K562 (cell line): ENCODE measurements at regions not wholly inside any gene's neighbourhood (a gene's known extent, or its start where the extent isn't known, plus 50 kb on each side); places are given as distances from the start of the nearest gene placed in this dataset.

Experiments
- ATAC-seq: fragments of 200-7000 bp; cut with Tn5 transposase; 3 replicates; pipeline ENCODE4 v1.9.1; 2020; ENCODE audit warnings: moderate library complexity
- BruUV-seq: library from RNA; stranded (reverse); fragments of 400-500 nt; replicated peaks from 2 replicates; lab custom pipeline; 2021; lab: Mats Ljungman, UMichigan
- CTCF ChIA-PET: fragments of 300-600 bp; formaldehyde crosslinking; extraction: SDS; loops from one replicate; lab custom pipeline; 2021; ENCODE audit warnings: low intra/inter-chr PET ratio; lab: Yijun Ruan, JAX
- POLR2A ChIA-PET: fragments of 300-600, 350-650 bp; sonication (Branson Sonifier 250); formaldehyde crosslinking; extraction: SDS; loops from one replicate; lab custom pipeline; 2021; ENCODE audit warnings: antibody characterized with exemption, inconsistent platforms; lab: Yijun Ruan, JAX
- DNase-seq, 4 experiments: peaks; one replicate each; pipeline versions ENCODE4 v3.0.0 to v3.0.0-alpha.2; 2011 to 2018; ENCODE audit warnings: low spot score in 3 of 4, mixed read lengths in 3 of 4; ENCODE audit errors: extremely low read depth in 1 of 4
- FAIRE-seq: peaks from 2 replicates; lab custom pipeline; 2011; peaks lifted over from hg19 to GRCh38; lab: Jason Lieb, UNC
- H2AFZ ChIP-seq: 2 replicates; pipeline ENCODE4 v1.6.0; 2011; ENCODE audit warnings: low read depth, low read length, control low read depth, inconsistent platforms
- H3K27ac ChIP-seq: fragments of 200-600 bp; 3 replicates; pipeline ENCODE4 v1.8.0; 2011; ENCODE audit warnings: low read depth, mild to moderate bottlenecking, control low read depth, inconsistent platforms, low read length, moderate library complexity, mixed read lengths; ENCODE audit errors: extremely low read depth
- H3K27me3 ChIP-seq, 2 experiments: fragments of 300-600 bp in 1 of 2; 2 replicates in 1 of 2; 3 replicates in 1 of 2; pipeline versions ENCODE4 v1.6.0 to v1.8.0; 2011; ENCODE audit warnings: inconsistent platforms in 2 of 2, low read length in 2 of 2, mild to moderate bottlenecking in 1 of 2, mixed read lengths in 1 of 2, moderate library complexity in 1 of 2; ENCODE audit not compliant: control insufficient read depth in 2 of 2, insufficient read depth in 2 of 2
- H3K36me3 ChIP-seq: fragments of 300-600 bp; 3 replicates; pipeline ENCODE4 v1.8.0; 2011; ENCODE audit warnings: mild to moderate bottlenecking, low read length, inconsistent platforms; ENCODE audit not compliant: control insufficient read depth, insufficient read depth
- H3K4me1 ChIP-seq, 2 experiments: fragments of 200-600 bp in 1 of 2; replicated peaks in 1 of 2; 2 replicates in 1 of 2; 3 replicates in 1 of 2; pipeline versions ENCODE4 v1.5.1 to v1.8.0; 2011; ENCODE audit warnings: inconsistent platforms in 2 of 2, low read length in 2 of 2, mild to moderate bottlenecking in 1 of 2, mixed read lengths in 1 of 2, moderate library complexity in 1 of 2; ENCODE audit not compliant: control insufficient read depth in 2 of 2, insufficient read depth in 2 of 2
- H3K4me2 ChIP-seq: 2 replicates; pipeline ENCODE4 v1.6.1; 2011; ENCODE audit warnings: low read length, control low read depth, inconsistent platforms, mixed read lengths; ENCODE audit not compliant: insufficient read depth
- H3K4me3 ChIP-seq: fragments of 200-600 bp; sonication (generic), shearing (Covaris generic); 2 replicates; pipeline ENCODE4 v1.5.1; 2016; ENCODE audit warnings: control low read depth, inconsistent platforms
- H3K79me2 ChIP-seq: fragments of 200-600 bp; 3 replicates; pipeline ENCODE4 v1.8.0; 2011; ENCODE audit warnings: low read length, inconsistent platforms; ENCODE audit not compliant: control insufficient read depth, insufficient read depth
- H3K9ac ChIP-seq, 2 experiments: 2 replicates each; pipeline versions ENCODE4 v1.6.0 to v1.6.1; 2011; ENCODE audit warnings: low read depth in 2 of 2, low read length in 2 of 2, control low read depth in 1 of 2, inconsistent platforms in 1 of 2, mild to moderate bottlenecking in 1 of 2, mixed read lengths in 1 of 2; ENCODE audit not compliant: insufficient read depth in 1 of 2
- H3K9me1 ChIP-seq: one replicate; pipeline ENCODE4 v1.6.0; 2011; ENCODE audit warnings: inconsistent platforms, mild to moderate bottlenecking, low read length, moderate library complexity; ENCODE audit not compliant: control insufficient read depth, insufficient read depth
- H3K9me3 ChIP-seq: replicated peaks from 2 replicates; pipeline ENCODE4 v1.5.1; 2011; ENCODE audit warnings: low read depth, low read length, inconsistent platforms; ENCODE audit not compliant: control insufficient read depth, insufficient read depth
- H4K20me1 ChIP-seq: replicated peaks from 2 replicates; pipeline ENCODE4 v1.6.1; 2011; ENCODE audit warnings: low read length, inconsistent platforms, mixed read lengths; ENCODE audit not compliant: control insufficient read depth, insufficient read depth
- ARID1B ChIP-seq: fragments of 450-650 bp; IDR thresholded peaks from 2 replicates; pipeline ENCODE4 v1.6.1; 2016; ENCODE audit warnings: antibody characterized with exemption, mild to moderate bottlenecking, inconsistent platforms
- JUN ChIP-seq, 2 experiments: sonication (generic) in 1 of 2; formaldehyde crosslinking in 1 of 2; IDR thresholded peaks; 2 replicates each; pipeline versions ENCODE4 v1.6.1 to v1.8.0; 2012 to 2022; ENCODE audit warnings: borderline replicate concordance in 2 of 2, mild to moderate bottlenecking in 2 of 2, improper control_type of control experiment in 1 of 2, low read depth in 1 of 2, low read length in 1 of 2, missing genetic modification reagents in 1 of 2
- JUND ChIP-seq, 2 experiments: IDR thresholded peaks; 2 replicates in 1 of 2; 3 replicates in 1 of 2; pipeline ENCODE4 v1.6.1; 2011; ENCODE audit warnings: borderline replicate concordance in 2 of 2, low read depth in 2 of 2, low read length in 2 of 2, improper control_type of control experiment in 1 of 2, missing biosample characterization in 1 of 2, missing genetic modification characterization in 1 of 2, missing genetic modification reagents in 1 of 2
- MEIS2 ChIP-seq: fragments of 450-650 bp; IDR thresholded peaks from 2 replicates; pipeline ENCODE4 v1.6.1; 2014; ENCODE audit warnings: mild to moderate bottlenecking; ENCODE audit not compliant: partially characterized antibody
- NR1H2 ChIP-seq: sonication (generic); formaldehyde crosslinking; IDR thresholded peaks from 2 replicates; pipeline ENCODE4 v1.4.0; 2020; ENCODE audit warnings: mild to moderate bottlenecking, missing genetic modification reagents
- PBX2 ChIP-seq, 2 experiments: IDR thresholded peaks in 1 of 2; conservative IDR thresholded peaks in 1 of 2; 2 replicates each; pipeline ENCODE4 v1.6.1; 2016; ENCODE audit warnings: low read depth in 2 of 2, mild to moderate bottlenecking in 1 of 2, missing compliant biosample characterization in 1 of 2, missing genetic modification characterization in 1 of 2, moderate library complexity in 1 of 2
- TCF3 ChIP-seq: sonication (generic); formaldehyde crosslinking; IDR thresholded peaks from 2 replicates; pipeline ENCODE4 v1.4.0; 2020; ENCODE audit warnings: mild to moderate bottlenecking, missing genetic modification reagents
- TSHZ1 ChIP-seq: fragments of 250-450 bp; sonication (Bioruptor Pico); IDR thresholded peaks from 2 replicates; pipeline ENCODE4 v1.4.0; 2020; ENCODE audit warnings: mild to moderate bottlenecking, moderate library complexity
- WGBS: fragments of 100-300 bp; shearing (Covaris generic); methylation state at CpG from one replicate; pipeline ENCODE4 v1.1.6; 2016; ENCODE audit warnings: low coverage, mixed read lengths; ENCODE audit not compliant: insufficient coverage; ENCODE audit errors: missing lambda C conversion rate; 5-methylcytosine and 5-hydroxymethylcytosine counted together
- in situ Hi-C: fragments of 300-500 bp; cut with MboI; formaldehyde crosslinking; loops from 4 replicates; pipeline ENCODE4 v1.15.0; 2018; ENCODE audit warnings: inconsistent platforms, mixed read lengths
- intact Hi-C: fragments of 100-400 bp; cut with micrococcal nuclease; formaldehyde crosslinking; loops from 2 replicates; pipeline ENCODE4 v1.14.2; 2022

GRCh38 chr2:41719756-41720155 lies 328.1 kb upstream of the PKDCC start (continued):
- no peak for TF ChIP-seq TSHZ1 (CRISPR knock-in tag)

GRCh38 chr2:41720331-41721251 lies 327.2 kb upstream of the PKDCC start:
- intact Hi-C loops: no loop called here
- BruUV-seq: no TSS peak

More at GRCh38 chr2:41720331-41721251, 327.2 kb upstream of the PKDCC start:
- Histone ChIP-seq H3K9me3 (no peaks in the 10 kb centered on the region), H3K27me3 (no peaks in the 10 kb centered on the region), H3K79me2 (no peaks in the 10 kb centered on the region), H3K4me3 (no peak overlapping the region), H4K20me1 (no peaks in the 10 kb centered on the region), H3K9ac (no peak overlapping the region), H3K9me1 (no peaks in the 10 kb centered on the region), H3K36me3 (no peaks in the 10 kb centered on the region), H3K4me1 (no peaks in the 10 kb centered on the region; a peak in 1 of 5 replicates), H3K4me2 (no peak overlapping the region), H3K27ac (no peak overlapping the region), H2AFZ (peak overlapping the region; percentile 12; the same call in 1 of the 2 replicates)
- CTCF ChIA-PET: no interaction called here
- 1% methylated on average over 6 of the region's 6 CpGs for WGBS
- POLR2A ChIA-PET: no interaction called here
- DNase-seq (peak in 1 of 4 experiments; percentile 8), ATAC-seq (no peak), FAIRE-seq (no peak)
- in situ Hi-C loops: no loop called here
- TF ChIP-seq ARID1B (0 out of 2 replicates have a peak, but pooled peaks have one; percentile 17), TCF3 (CRISPR knock-in tag) (peak; percentile 52), JUND (IDR thresholded peaks at IDR 0.05; ENCODE audit: borderline replicate concordance, low read depth, low read length) (no peak), JUND (tag; IDR thresholded peaks at IDR 0.05; ENCODE audit: borderline replicate concordance, low read depth, low read length) (peak; percentile 17; the same call in 1 of the 3 replicates), JUN (IDR thresholded peaks at IDR 0.05; ENCODE audit: borderline replicate concordance, low read depth, low read length) (no peak), JUN (CRISPR knock-in tag; IDR thresholded peaks at IDR 0.05; ENCODE audit: borderline replicate concordance) (no peak), NR1H2 (no peak), MEIS2 (peak; percentile 37), PBX2 (CRISPR knock-in tag; IDR thresholded peaks at IDR 0.05; ENCODE audit: low read depth) (no peak), PBX2 (tag; conservative IDR thresholded peaks at IDR 0.05; ENCODE audit: low read depth) (peak; percentile 64)
